Mesothelial cell of epicardium (in vitro differentiated cells): ENCODE measurements at regions not wholly inside any gene's neighbourhood (a gene's known extent, or its start where the extent isn't known, plus 50 kb on each side); places are given as distances from the start of the nearest gene placed in this dataset.

Source experiments
- DNase-seq, 2 experiments: peaks; one replicate each; pipeline ENCODE4 v3.0.0; 2021; ENCODE audit warnings: low spot score in 2 of 2; ENCODE audit not compliant: unreplicated experiment in 2 of 2
- H3K27ac Mint-ChIP-seq: 2 replicates; pipeline ENCODE4 v1.8.0; 2021; ENCODE audit warnings: mixed read lengths
- H3K27me3 Mint-ChIP-seq: 2 replicates; pipeline ENCODE4 v1.8.0; 2021; ENCODE audit warnings: low read depth, mixed read lengths
- H3K36me3 Mint-ChIP-seq: 2 replicates; pipeline ENCODE4 v1.8.0; 2021; ENCODE audit warnings: mixed read lengths
- H3K4me1 Mint-ChIP-seq: 2 replicates; pipeline ENCODE4 v1.8.0; 2021; ENCODE audit warnings: mixed read lengths
- H3K4me3 Mint-ChIP-seq: 2 replicates; pipeline ENCODE4 v1.8.0; 2021; ENCODE audit warnings: mild to moderate bottlenecking, moderate library complexity, mixed read lengths
- H3K9me3 Mint-ChIP-seq: 2 replicates; pipeline ENCODE4 v1.8.0; 2021; ENCODE audit warnings: mixed read lengths
- CTCF ChIP-seq: fragments of 200-600 bp; sonication (generic); IDR thresholded peaks from one replicate; pipeline ENCODE4 v1.5.0; 2021; ENCODE audit warnings: antibody characterized with exemption; ENCODE audit not compliant: unreplicated experiment

GRCh38 chr5:110356677-110357076, 369.8 kb downstream of the TMEM232 start:
- no peaks in the 10 kb centered on the region for H3K36me3 Mint-ChIP-seq

GRCh38 chr5:110359221-110359620, 367.2 kb downstream of the TMEM232 start:
- no peak for DNase-seq
- TF ChIP-seq CTCF, result no peak
- H3K27me3 Mint-ChIP-seq, result no peaks in the 10 kb centered on the region
- H3K36me3 Mint-ChIP-seq, result no peaks in the 10 kb centered on the region
- peaks cover 2% of the 10 kb centered on the region for H3K9me3 Mint-ChIP-seq
- H3K4me1 Mint-ChIP-seq, result peaks cover 3% of the 10 kb centered on the region
- H3K4me3 Mint-ChIP-seq, result no peak overlapping the region
- no peak overlapping the region for H3K27ac Mint-ChIP-seq

More at GRCh38 chr5:110356677-110357076, 369.8 kb downstream of the TMEM232 start:
- Mint-ChIP-seq H3K27ac (no peak overlapping the region), H3K4me1 (peaks cover under 1% of the 10 kb centered on the region), H3K4me3 (no peak overlapping the region), H3K27me3 (no peaks in the 10 kb centered on the region), H3K9me3 (peaks cover 2% of the 10 kb centered on the region)
- no peak for TF ChIP-seq CTCF
- no peak for DNase-seq

GRCh38 chr5:110361471-110361870, 365.0 kb downstream of the TMEM232 start:
- no peak for DNase-seq
- Mint-ChIP-seq H3K4me1 (peaks cover 3% of the 10 kb centered on the region), H3K9me3 (peaks cover 2% of the 10 kb centered on the region), H3K27ac (no peak overlapping the region), H3K27me3 (no peaks in the 10 kb centered on the region), H3K36me3 (no peaks in the 10 kb centered on the region), H3K4me3 (no peak overlapping the region)
- TF ChIP-seq CTCF, result no peak

- no peak for DNase-seq
- H3K36me3 Mint-ChIP-seq, result no peaks in the 10 kb centered on the region
- H3K27ac Mint-ChIP-seq, result no peak overlapping the region
- no peaks in the 10 kb centered on the region for H3K27me3 Mint-ChIP-seq
- TF ChIP-seq CTCF, result no peak
- peaks cover 3% of the 10 kb centered on the region for H3K4me1 Mint-ChIP-seq
- H3K9me3 Mint-ChIP-seq, result peaks cover 2% of the 10 kb centered on the region
- H3K4me3 Mint-ChIP-seq, result no peak overlapping the region
Observed at GRCh38 chr5:110362261-110362660, 364.2 kb downstream of the TMEM232 start.

- Mint-ChIP-seq H3K36me3 (no peaks in the 10 kb centered on the region), H3K4me1 (peaks cover 2% of the 10 kb centered on the region), H3K4me3 (no peak overlapping the region), H3K27ac (no peak overlapping the region), H3K27me3 (no peaks in the 10 kb centered on the region), H3K9me3 (peaks cover 8% of the 10 kb centered on the region)
- no peak for DNase-seq
- TF ChIP-seq CTCF, result no peak
Observed at GRCh38 chr5:110366716-110367115, 359.8 kb downstream of the TMEM232 start.
